DMS114 treated with DMSO at 0.1 percent for 48 hours (cell line): ENCODE measurements at regions not wholly inside any gene's neighbourhood (a gene's known extent, or its start where the extent isn't known, plus 50 kb on each side); places are given as distances from the start of the nearest gene placed in this dataset.

ENCODE experiments used
- DNase-seq: peaks from one replicate; lab custom pipeline; 2025; ENCODE audit not compliant: unreplicated experiment; lab: John Stamatoyannopoulos, UW

DNA sequence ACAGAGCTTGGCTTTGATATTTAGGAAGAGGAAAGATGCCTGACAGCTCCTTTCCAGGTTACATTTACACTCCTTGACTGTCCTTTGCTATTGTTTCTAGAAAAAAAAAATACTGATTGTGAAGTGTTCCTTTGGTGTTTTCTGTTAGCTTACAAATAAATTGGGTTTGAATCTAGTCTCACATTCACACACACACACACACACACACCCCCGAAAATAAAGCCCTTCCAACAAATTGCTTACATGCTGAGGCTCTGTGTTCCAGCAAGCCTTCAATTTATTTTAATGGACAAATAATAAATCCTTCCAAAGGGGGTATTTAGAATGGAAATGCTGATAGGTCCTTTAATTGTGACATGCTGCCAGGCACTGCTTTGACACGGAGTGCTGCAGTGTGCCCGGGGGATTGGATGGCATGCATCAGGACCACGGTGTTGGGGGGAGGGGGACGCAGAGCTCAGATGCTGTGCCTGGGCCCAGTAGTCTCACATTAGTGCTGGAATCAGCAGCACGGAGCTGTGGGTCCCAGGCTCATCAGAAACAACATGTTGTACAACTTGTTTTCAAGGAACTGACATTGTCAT, 199.9 kb downstream of the CD83 start:
- no peak for DNase-seq

DNA sequence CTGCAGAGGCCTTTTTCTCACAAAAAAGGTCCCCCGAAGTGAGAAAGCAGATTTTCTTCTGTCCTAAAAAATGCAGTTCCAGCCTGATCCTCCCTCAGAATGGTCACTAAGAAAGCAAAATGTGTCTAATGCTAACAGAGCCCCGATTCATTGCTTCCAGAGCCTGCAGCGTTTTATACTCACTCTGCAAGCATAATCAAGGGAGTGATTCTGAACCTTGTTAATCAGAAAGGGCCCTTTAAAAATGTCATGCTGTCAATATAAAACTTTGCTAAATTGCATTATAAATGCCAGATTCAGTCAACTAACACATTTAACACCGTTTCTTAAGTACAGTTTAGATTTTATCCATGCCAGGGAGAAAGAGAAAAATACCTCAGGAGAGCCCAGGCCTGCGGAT, 202.8 kb downstream of the CD83 start:
- DNase-seq: no peak

DNA sequence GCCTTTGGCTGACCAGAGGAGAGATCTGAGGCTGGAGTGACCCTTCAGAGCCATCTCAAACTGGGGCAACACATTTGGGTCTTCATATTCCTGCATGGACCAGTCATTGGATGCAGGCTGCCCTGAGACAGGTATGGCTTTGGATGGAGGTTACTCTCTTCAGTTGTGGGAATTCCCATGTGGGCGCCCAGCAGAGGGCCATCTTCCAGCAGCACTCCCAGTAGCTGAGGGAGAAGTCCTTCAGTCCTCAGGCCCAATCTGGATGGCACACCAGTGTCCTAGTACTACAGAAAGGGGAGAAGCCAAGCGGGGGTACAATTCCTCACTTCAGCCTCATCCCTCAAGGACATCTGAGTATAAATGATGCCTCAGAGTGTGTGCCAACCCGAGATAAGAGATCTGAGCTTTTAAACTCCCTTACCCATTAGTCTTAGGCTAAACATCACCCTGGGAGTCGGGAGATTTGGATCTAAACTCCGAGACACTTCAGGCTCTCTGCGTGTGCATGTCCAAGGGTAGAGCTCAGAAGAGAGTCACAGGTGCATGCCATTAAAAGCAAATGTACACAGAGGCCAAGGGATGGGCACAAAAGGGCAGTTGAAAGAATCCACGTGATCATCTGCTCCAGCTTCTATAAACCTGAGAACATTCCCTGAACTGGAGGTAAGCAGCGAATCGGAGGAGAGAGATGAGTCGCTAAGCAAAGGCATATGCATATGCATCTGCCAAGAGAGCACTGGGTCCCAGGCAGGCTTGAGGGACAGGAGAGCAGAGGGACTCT, 204.6 kb downstream of the CD83 start:
- no peak for DNase-seq

DNA sequence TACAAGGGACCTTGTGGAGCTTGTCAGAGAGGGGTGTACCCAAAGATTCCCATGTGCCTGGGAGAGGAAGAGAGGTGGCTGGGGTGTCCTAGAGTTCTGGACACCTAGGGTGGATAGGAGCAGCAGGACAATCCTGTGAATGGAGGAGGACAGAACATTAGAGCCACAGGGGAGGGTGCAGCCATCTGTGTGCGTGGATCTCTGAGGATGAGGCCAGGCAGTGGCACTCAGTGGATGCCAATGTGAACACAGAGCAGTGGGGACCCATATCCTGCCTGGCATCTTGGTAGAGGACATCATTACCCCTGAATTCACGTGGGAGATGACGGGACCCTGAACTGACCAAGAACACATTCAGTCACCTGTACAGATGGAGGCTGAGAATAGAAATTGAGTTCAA, 205.3 kb downstream of the CD83 start:
- DNase-seq: no peak

DNA sequence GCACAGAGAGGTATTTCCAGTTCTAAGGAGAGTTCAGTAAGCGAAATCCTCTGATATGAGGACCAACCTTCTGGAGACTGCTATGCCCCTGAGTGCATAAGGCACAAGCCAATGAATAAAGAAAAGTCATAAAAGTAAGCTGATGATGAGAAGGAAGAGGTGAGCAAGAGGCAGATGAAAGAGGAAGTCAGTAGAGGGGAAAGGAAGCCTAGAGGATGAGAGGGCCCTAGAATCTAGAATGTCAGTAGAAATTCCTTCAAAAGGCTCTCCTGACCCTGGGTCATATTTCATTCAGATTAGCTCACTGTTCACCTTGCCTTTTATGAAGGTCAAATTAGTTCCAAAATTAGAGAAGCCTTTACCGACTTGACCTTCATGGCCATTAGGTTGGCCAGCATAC, 209.2 kb downstream of the CD83 start:
- DNase-seq: no peak

DNA sequence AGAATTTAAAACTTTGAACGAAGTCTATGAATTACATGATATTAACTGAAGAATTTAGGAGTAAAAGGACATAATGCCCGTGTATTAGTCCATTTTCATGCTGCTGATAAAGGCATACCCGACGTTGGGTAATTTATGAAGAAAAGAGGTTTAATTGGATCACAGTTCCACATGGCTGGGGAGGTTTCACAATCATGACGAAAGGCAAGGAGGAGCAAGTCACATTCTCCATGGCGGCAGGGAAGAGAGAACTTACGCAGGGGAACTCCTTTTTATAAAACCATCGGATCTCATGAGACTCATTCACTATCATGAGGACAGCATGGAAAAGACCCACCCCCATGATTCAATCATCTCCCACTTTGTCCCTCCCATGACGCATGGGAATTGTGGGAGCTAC, 210.6 kb downstream of the CD83 start:
- DNase-seq: no peak

DNA sequence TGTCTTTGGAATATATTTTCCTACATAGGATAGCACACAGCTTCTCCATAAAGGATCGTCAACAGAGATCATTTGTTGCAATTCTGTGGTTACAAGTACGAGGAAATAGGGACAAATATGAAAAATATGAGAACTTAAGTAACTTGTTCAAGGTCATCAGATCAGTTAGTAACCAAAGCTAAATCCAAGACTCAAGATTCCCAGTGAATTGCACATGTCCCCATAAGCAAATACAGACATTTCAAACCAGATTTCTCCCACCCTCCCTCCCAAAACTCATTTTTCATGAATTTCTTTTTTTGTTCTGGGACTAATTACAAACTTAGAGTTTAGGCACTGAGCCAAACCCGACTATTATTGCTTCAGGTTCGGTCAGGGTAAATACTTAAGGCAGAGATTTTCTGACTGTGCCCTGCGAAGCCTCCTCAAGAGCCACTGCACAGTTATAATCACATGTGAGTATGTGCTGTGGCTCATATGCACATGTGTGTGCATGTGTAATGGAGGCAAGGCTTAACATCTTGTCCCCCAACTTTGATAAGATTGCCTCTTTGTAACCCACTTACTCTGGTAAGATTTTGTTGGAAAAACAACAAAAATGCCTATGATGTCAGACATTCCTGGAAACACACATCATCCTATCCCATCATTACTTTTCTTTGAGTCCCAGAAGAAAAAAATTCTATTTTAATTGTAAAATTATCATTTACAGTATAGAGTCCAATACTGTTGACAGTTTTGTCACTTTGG, 216.2 kb downstream of the CD83 start:
- no peak for DNase-seq

DNA sequence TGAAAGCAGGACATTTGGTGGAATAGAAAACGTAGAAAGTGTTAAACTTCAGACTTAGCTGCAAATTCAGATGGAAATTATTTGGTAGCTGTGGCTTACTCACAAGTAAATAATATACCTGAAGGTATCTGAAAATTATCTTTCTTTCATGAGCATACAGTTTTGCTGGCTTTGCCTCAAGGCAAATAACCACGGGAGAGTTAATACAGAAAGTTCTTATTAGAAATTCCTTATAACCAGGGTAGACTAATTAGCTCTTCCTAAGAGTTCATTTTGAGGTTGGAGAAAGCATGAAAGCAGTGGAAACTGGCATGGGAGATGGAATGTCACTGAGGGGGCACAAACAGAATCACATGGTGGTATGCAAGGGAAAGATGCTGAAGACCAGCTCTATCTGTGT, 217.5 kb downstream of the CD83 start:
- DNase-seq: no peak

DNA sequence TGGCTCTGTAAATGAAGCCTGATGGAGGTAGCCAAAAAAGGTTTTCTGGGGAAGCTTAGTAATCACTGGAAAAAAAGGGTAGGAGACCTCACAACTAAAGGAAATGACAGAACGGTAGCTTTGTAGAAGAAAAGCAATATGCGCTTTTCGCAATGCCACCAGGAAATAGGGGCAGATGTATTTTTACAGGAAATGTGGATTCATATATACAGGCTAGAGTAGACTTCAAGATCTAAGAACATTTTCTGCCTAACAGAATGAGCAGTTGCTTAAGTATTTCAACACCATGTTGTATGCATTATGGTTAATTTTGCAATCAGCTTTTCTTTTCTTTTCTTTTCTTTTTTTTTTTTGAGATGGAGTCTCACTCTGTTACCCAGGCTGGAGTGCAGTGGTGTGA, 219.6 kb downstream of the CD83 start:
- no peak for DNase-seq

DNA sequence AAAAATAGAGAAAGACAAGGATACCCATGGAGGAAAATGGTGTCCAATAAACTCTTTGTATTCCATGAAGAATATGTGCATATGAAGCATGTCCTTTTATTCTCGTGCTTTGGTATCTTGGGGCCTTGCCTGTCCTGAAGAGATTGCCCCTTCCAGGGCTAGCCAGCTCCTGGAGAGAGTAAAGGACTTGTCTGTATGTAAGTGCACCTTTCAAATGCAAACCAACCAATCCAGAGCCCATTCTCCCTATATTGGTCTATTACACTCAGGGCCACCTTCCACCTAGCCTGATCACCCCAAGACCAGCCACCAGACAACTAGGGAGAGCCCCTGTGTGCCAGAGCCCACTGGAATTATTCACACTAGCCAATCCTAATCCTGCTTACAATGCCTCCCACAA, 221.6 kb downstream of the CD83 start:
- no peak for DNase-seq

DNA sequence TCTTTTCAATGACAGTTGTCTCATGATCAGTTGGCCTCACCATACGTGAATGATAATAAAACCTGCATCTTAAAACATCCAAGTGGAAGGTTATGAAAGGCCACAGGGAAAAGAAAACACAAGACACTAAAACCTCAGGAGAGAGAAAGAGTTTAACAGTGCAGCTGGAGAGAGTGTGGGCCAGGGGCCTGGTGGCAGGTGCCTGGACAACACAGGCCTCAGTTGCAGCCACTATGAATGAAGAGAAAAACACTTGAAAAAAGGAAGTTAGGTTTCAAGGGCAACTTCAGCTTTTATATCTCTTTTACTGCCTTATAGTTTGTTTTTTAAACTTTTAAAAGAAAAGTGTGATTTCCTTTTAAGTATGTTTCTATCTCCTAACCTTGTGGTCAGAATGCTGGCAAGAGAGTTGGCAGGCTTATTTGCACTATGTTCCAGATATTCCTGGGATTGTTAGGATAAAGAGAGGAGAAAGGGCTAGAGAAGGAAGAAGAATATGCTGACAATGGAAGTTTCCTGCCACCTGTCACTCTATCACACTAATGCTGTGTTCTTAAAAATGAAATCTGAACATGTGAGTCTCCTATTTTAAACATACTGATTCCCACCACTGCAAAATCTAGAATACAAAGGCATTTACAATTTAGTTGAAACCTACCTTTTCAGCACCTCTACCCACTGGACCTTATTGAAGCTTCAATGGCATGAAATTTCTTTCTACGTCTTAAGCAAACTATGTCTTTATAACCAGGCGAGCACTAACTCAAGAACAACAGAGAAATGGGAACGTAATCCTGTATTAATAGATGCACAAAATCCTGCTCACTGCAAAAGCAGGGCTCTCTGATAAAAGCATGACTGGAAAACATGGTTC, 222.4 kb downstream of the CD83 start:
- no peak for DNase-seq

DNA sequence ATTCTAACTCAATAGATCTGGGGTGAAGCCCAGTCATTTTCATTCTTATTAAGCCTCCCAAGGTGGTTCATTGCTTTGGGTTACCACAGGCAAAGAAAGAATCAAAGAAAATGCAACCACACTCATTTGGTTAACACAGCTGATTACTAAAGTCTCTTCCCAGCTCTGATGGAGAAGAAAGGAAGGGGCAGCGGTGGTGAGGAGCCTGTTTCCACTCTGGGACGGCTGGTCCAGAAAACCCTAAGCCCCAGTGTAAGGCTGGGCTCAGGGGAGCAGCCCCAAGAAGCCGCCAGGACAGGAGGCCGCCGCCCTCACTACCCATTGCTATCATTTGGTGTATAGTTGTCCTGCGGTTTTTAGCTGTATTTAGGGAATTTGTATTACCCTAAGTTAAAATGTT, 226.9 kb downstream of the CD83 start:
- no peak for DNase-seq

DNA sequence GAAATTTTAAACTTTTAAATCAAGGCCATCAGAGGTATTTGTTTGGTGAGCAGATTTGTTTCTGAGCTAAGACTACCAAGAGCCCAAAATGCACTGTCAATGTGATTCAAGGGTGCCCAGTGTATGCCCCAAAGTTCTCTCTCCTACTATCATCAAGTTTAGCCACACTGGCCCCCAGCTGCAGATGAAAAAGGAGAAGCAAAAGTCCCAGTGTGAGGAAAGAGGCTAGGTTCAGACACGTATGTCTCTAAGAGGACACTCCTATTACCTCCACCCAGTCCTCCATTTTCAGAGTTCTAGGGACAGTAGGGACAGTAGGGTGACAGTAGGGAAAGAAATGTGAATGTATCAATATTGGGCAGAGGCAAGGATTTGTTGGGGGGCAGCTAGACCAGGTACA, 230.8 kb downstream of the CD83 start:
- DNase-seq: no peak

DNA sequence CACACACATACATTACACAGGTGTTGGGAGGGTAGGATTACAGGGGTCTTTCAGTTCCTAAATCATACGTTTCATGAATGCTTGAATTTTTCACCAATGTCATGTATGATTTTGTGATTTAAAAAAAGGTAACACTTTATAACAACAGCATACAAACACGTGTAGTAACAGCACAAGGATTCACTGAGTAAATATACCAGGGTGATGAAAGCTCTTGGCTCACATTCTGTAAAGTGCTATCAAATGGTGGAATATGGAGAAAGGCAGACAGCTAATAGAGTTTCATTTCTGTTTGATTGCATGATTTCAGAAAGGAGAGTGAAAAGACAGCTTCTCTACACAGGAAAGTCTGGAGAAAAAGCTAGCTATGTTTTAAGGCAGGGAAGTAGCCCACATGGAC, 231.9 kb downstream of the CD83 start:
- DNase-seq: no peak

DNA sequence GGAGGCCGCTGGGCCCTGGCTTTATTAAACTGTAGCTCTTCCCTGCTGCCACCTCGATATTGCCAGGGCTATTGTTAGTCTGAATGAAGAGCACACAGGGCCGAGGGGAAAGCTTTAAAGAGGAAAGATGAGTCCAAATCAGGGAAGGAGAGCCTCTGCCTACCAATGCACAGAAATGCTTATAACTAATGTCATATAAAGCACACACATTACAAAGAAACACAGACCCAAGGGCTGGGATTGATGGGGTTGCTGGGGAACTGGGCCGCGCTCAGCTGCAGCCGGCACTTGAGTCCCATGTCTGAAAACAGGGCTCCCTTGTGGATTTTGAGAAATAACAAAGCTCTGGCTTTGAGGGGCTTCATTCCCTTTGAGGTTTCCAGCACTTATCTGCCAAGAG, 232.6 kb downstream of the CD83 start:
- no peak for DNase-seq

DNA sequence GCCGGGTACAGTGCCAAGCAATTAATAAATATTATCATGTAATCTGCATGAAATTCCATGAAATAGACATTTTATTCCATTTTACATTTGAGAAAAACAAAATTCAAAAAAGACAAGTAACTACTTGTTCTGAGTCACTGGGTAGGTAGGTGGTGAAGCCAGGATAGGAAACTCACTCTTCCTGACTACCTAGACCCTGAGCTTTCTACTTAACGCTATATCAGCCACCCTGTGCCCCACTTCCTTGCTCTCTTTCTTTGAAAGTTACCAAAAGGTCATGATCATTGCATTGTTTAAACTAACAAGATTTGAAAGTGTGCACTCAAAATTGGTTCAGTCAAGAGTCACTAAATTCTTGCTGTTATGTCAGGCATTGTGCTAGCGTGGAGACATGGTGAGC, 235.7 kb downstream of the CD83 start:
- DNase-seq: no peak

DNA sequence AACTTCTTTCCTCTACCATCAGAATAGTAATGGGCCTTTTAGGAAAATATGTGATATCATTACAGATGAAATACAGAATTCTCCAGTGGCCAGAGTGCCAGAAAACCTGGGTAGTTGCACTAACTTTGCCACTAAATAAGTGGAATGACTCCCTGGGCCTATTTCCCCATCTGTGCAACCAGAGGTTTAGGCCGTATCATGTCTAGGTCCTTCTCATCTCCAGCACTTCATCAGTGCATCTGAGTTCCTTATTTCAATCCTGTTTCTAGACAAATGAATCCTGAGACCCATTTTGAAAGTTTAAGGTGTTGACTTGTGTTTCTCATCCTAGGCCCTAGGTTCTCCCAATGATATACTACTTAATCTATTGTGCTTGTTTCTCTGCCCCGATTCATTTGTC, 236.2 kb downstream of the CD83 start:
- no peak for DNase-seq

DNA sequence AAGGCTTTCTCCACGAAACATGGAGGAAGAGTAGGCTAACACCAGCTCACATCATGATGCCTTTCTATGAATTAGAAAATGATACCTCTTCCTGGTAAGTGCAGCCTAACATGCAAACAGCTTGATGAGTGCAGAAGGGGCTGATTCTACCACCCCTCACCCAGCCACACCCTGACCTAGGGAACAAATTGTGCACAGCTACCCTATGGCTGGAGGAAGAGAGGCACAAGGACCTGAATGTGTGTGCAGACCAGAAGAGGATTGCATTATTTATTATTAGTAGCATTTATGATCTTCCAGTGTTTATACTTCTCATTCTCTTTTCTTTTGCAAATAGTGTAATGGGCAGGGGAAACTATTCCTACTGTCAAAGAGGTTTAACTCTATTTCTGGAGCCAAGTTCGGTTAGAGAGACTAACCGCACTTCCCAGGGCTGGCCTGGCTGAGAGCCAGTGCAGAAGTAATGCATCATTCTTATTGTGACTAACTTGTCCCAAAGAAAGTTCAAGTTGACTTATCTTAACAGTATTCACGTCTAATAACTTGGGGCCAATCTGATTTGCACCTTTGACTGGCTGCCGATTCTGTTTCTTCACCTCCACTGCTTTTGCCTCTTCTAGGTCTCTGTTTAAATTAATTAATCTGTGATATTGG, 237.5 kb downstream of the CD83 start:
- no peak for DNase-seq

DNA sequence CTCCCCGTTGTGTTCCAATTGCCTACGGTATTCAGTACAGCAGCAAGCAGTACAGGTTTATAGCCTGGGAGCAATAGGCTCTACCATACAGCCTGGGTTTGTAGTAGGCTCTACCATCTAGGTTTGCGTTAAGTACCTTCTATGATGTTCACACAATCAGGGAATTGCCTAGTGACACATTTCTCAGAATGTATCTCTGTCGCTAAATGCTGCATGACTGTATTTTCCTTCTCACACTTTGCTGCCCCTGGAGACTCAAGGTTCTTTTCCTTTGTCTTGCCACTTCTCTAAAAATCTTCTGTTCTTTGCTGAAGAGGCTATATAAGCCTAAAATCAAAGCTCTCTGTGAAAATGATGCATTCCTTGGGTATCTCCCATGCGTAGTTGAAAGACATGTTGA, 241.9 kb downstream of the CD83 start:
- no peak for DNase-seq

DNA sequence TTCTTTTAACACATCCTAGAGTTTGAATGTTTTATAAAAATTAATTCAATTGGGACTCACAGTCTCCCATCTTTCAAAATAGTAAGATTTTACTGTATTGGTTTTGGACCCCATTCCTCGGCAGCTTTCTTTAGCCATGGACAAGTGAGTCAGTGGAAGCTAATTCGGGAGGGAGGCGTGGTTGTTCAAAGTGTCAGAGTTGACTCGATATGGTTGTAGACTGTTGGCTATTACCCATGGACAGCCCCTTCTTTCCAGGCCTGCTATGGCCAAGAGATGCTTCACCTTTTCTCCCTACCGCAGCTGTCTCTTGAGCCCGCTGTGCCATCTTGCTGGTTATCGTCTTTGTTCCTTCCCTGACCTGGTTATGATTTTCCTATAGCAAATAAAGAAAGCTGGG, 243.0 kb downstream of the CD83 start:
- DNase-seq: no peak

DNA sequence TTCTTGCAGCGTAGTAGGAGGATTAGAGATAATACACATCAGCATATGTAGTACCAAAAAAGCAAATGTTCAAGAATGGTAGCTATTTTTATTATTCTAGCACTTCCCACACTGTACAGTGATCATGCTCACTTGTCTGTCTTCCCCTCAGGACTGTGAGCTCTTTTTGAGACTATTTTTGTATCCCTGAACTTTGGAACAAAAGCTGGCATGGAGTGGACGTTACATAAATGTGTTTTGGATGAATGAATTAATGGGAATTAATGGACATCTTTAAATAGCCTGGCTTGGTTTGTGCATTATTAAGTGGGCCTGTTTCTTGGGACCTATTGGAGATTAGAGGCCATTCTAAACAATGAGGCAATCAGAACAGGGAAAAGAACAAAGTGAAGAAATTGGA, 243.7 kb downstream of the CD83 start:
- no peak for DNase-seq
